ENCODE measurements at regions not wholly inside any gene's neighbourhood (a gene's known extent, or its start where the extent isn't known, plus 50 kb on each side); places are given as distances from the start of the nearest gene placed in this dataset.

DNA sequence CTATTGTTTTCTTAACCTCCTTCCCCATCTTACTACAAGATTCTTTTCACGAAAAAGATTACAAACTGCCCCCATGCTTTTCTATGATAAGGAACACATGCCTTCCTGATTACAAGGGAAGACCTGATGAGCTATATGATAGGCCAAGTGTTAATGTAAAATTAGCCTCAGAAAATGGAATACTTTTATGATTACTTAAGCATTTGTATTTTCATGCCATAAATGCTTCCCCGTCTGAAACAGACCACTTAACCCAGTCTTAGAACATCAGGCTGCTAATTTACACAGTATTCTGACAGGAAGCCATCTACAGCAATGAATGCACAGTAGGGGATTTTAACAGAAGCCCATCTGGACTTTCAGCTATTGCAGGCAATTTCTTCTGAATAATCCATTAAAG lies 274.9 kb downstream of the HAO1 start:
- POLR2A ChIA-PET = no interaction called here
- Histone ChIP-seq H3K9me3 (ENCODE audit: low read length) (no peaks in the 10 kb centered on the region), H4K20me1 (ENCODE audit: insufficient read depth, low read length) (no peaks in the 10 kb centered on the region), H3K27ac (ENCODE audit: extremely low read length, insufficient read depth, low read length) (no peak overlapping the region), H3K4me1 (ENCODE audit: insufficient read depth, low read length) (no peaks in the 10 kb centered on the region), H3K4me3 (replicated peaks in 1 of 3; ENCODE audit: insufficient read depth in 1 of 3, low read depth in 2 of 3, low read length in 3 of 3) (no peak overlapping the region), H2AFZ (ENCODE audit: low read length) (no peak overlapping the region), H3K9ac (ENCODE audit: insufficient read depth, low read depth, low read length) (no peak overlapping the region), H3K4me2 (ENCODE audit: low read depth, low read length) (no peak overlapping the region), H3K27me3 (ENCODE audit: control insufficient read depth in 1 of 2, insufficient read depth in 2 of 2, low read length in 2 of 2) (no peaks in the 10 kb centered on the region), H3K79me2 (ENCODE audit: insufficient read depth, low read length) (no peaks in the 10 kb centered on the region), H3K36me3 (replicated peaks in 1 of 2; ENCODE audit: control insufficient read depth in 1 of 2, insufficient read depth in 2 of 2, low read length in 2 of 2) (no peaks in the 10 kb centered on the region)
- DNase-seq (ENCODE audit: low spot score) = no peak
- BruUV-seq (replicated peaks) = no TSS peak
- ATAC-seq = no peak
- TF ChIP-seq KAT7 (CRISPR knock-in tag; IDR thresholded peaks at IDR 0.05; ENCODE audit: borderline replicate concordance) (no peak), XBP1 (CRISPR knock-in tag; IDR thresholded peaks at IDR 0.05) (no peak), SALL2 (CRISPR knock-in tag; IDR thresholded peaks at IDR 0.05) (no peak), THAP11 (CRISPR knock-in tag; IDR thresholded peaks at IDR 0.05) (no peak), ZBTB20 (CRISPR knock-in tag; IDR thresholded peaks at IDR 0.05; ENCODE audit: borderline replicate concordance, low read depth) (no peak), ZNF33B (CRISPR knock-in tag; IDR thresholded peaks at IDR 0.05) (no peak), MTA3 (CRISPR knock-in tag; IDR thresholded peaks at IDR 0.05) (no peak), ZNF34 (CRISPR knock-in tag; IDR thresholded peaks at IDR 0.05; ENCODE audit: borderline replicate concordance) (no peak), RARG (CRISPR knock-in tag; IDR thresholded peaks at IDR 0.05; ENCODE audit: low read depth) (no peak), SSRP1 (CRISPR knock-in tag; IDR thresholded peaks at IDR 0.05) (no peak), PAF1 (CRISPR knock-in tag; IDR thresholded peaks at IDR 0.05) (no peak)
- TF ChIP-seq, protein P1, sequence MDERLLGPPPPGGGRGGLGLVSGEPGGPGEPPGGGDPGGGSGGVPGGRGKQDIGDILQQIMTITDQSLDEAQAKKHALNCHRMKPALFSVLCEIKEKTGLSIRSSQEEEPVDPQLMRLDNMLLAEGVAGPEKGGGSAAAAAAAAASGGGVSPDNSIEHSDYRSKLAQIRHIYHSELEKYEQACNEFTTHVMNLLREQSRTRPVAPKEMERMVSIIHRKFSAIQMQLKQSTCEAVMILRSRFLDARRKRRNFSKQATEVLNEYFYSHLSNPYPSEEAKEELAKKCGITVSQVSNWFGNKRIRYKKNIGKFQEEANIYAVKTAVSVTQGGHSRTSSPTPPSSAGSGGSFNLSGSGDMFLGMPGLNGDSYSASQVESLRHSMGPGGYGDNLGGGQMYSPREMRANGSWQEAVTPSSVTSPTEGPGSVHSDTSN (CRISPR knock-in tag; IDR thresholded peaks at IDR 0.05) = no peak
- TF ChIP-seq, protein P2, sequence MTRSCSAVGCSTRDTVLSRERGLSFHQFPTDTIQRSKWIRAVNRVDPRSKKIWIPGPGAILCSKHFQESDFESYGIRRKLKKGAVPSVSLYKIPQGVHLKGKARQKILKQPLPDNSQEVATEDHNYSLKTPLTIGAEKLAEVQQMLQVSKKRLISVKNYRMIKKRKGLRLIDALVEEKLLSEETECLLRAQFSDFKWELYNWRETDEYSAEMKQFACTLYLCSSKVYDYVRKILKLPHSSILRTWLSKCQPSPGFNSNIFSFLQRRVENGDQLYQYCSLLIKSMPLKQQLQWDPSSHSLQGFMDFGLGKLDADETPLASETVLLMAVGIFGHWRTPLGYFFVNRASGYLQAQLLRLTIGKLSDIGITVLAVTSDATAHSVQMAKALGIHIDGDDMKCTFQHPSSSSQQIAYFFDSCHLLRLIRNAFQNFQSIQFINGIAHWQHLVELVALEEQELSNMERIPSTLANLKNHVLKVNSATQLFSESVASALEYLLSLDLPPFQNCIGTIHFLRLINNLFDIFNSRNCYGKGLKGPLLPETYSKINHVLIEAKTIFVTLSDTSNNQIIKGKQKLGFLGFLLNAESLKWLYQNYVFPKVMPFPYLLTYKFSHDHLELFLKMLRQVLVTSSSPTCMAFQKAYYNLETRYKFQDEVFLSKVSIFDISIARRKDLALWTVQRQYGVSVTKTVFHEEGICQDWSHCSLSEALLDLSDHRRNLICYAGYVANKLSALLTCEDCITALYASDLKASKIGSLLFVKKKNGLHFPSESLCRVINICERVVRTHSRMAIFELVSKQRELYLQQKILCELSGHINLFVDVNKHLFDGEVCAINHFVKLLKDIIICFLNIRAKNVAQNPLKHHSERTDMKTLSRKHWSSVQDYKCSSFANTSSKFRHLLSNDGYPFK (CRISPR knock-in tag; IDR thresholded peaks at IDR 0.05; ENCODE audit: borderline replicate concordance) = no peak
- TF ChIP-seq, protein P3, sequence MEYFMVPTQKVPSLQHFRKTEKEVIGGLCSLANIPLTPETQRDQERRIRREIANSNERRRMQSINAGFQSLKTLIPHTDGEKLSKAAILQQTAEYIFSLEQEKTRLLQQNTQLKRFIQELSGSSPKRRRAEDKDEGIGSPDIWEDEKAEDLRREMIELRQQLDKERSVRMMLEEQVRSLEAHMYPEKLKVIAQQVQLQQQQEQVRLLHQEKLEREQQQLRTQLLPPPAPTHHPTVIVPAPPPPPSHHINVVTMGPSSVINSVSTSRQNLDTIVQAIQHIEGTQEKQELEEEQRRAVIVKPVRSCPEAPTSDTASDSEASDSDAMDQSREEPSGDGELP (IDR thresholded peaks at IDR 0.05; ENCODE audit: borderline replicate concordance, low read depth) = no peak
- TF ChIP-seq, protein P4, sequence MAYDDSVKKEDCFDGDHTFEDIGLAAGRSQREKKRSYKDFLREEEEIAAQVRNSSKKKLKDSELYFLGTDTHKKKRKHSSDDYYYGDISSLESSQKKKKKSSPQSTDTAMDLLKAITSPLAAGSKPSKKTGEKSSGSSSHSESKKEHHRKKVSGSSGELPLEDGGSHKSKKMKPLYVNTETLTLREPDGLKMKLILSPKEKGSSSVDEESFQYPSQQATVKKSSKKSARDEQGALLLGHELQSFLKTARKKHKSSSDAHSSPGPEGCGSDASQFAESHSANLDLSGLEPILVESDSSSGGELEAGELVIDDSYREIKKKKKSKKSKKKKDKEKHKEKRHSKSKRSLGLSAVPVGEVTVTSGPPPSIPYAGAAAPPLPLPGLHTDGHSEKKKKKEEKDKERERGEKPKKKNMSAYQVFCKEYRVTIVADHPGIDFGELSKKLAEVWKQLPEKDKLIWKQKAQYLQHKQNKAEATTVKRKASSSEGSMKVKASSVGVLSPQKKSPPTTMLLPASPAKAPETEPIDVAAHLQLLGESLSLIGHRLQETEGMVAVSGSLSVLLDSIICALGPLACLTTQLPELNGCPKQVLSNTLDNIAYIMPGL (CRISPR knock-in tag; IDR thresholded peaks at IDR 0.05; ENCODE audit: borderline replicate concordance in 1 of 2, low read depth in 1 of 2) = no peak
- CTCF ChIA-PET (ENCODE audit: low intra/inter-chr PET ratio, low total read pairs) = no interaction called here
- FAIRE-seq = no peak
- intact Hi-C loops (cut with micrococcal nuclease; ENCODE audit: unreplicated experiment) (no loop called here), in situ Hi-C loops (cut with HindIII; ENCODE audit: extremely low pct_ligation_motif_present, low pct_unique_long_range_greater_than_20kb) (no loop called here)
- WGBS (ENCODE audit: low lambda C conversion rate) = 12% methylated on average over 2 of the region's 2 CpGs
